Dendritic cell treated with granulocyte-macrophage colony-stimulating factor and Interleukin-4, amounts not matched to agents 40 ng/mL and 50 ng/mL, for 4 days (primary cell): ENCODE measurements at regions not wholly inside any gene's neighbourhood (a gene's known extent, or its start where the extent isn't known, plus 50 kb on each side); places are given as distances from the start of the nearest gene placed in this dataset.

Source experiments
- H3K27ac Mint-ChIP-seq: one replicate; pipeline ENCODE4 v1.8.0; 2022; ENCODE audit warnings: mild to moderate bottlenecking, mixed read lengths
- H3K27me3 Mint-ChIP-seq: one replicate; pipeline ENCODE4 v1.8.0; 2022; ENCODE audit warnings: mild to moderate bottlenecking, mixed read lengths
- H3K36me3 Mint-ChIP-seq: one replicate; pipeline ENCODE4 v1.8.0; 2022; ENCODE audit warnings: low read depth, mixed read lengths
- H3K4me1 Mint-ChIP-seq: one replicate; pipeline ENCODE4 v1.8.0; 2022; ENCODE audit warnings: low read depth, mixed read lengths
- H3K4me3 Mint-ChIP-seq: one replicate; pipeline ENCODE4 v1.8.0; 2022; ENCODE audit warnings: mild to moderate bottlenecking, moderate library complexity, mixed read lengths
- H3K9me3 Mint-ChIP-seq: one replicate; pipeline ENCODE4 v1.8.0; 2022; ENCODE audit warnings: mixed read lengths
- intact Hi-C: fragments of 100-400 bp; cut with micrococcal nuclease; formaldehyde crosslinking; loops from one replicate; pipeline ENCODE4 v1.15.0; 2022

DNA sequence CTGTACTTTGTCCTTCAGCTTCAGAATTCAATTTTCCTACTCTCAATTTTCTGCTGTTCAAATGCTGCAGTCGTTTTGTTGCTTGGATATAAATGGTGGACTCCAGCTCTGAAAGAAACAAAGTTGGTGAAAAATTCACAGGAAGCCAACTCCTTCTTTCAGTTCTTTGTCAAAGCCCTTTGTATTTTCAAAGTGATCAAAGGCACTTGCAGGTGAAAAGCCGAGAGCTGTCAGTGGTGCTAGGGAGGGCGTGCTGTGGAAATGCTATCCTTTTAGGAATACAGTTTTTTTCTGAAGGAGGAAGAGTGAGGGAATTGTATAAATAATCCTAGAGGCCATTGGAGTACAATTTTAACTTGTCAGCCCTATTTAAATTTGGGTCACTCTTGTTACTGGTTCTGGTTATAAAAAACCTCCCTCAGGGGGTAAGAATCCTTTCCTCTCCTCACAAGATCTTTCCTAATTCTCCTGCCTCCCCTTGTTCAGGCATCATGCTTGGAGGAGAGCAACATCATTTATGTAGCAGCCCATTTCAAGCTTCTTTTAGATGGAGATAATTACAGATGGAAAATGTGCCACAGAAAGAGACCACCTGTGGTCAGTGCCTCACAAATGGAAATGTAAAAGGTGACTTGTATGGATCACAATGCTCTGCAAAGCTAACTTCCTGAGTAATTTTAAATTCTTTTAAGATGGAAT is 62.5 kb upstream of the GHR start:
- intact Hi-C loops, result no loop called here

DNA sequence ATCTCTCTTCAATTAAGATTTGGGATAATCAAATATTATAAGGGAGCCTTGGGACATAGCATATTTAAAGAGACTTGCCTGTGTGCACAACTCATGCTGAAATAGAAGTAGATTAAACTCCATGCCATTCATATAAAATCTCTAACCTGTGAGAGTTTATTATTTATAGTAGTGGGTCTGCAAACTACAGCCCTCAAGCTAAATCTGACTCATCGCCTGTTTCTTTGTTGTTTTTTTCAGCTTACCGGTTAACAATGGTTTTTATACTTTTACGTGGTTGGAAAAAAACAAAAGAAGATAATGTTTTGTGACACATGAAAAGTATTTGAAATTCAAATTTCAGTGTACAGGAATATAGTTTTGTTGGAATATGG is 61.9 kb upstream of the GHR start:
- no peak overlapping the region for H3K4me3 Mint-ChIP-seq
- H3K9me3 Mint-ChIP-seq, result peaks cover 2% of the 10 kb centered on the region
- no peaks in the 10 kb centered on the region for H3K27me3 Mint-ChIP-seq
- H3K27ac Mint-ChIP-seq, result no peak overlapping the region
- intact Hi-C loops, result no loop called here
- H3K4me1 Mint-ChIP-seq, result no peaks in the 10 kb centered on the region
- no peaks in the 10 kb centered on the region for H3K36me3 Mint-ChIP-seq

More for the DNA sequence above, 62.5 kb upstream of the GHR start:
- Mint-ChIP-seq H3K27ac (no peak overlapping the region), H3K4me1 (no peaks in the 10 kb centered on the region), H3K27me3 (no peaks in the 10 kb centered on the region), H3K36me3 (no peaks in the 10 kb centered on the region), H3K4me3 (no peak overlapping the region), H3K9me3 (peaks cover 7% of the 10 kb centered on the region)

DNA sequence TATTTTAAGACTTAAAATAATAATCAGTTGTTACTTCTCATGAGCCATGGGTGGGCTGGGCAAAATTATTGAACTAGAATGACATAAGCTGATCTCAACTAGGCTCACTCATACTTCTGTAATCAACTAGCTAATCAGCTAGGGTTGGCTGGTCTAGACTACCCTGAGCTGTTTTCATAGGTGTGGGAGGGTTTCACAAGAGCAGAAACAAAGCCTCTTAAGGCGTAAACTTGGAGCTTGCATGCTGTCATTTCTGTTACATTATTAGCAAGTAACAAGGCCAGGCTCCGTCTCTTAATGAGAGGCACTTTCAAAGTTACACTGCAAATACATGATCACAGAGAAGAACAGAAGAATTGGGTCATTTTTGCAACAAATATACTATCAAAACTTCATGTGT is 57.2 kb upstream of the GHR start:
- Mint-ChIP-seq H3K27me3 (no peaks in the 10 kb centered on the region), H3K4me3 (no peak overlapping the region), H3K36me3 (no peaks in the 10 kb centered on the region), H3K4me1 (no peaks in the 10 kb centered on the region), H3K9me3 (no peaks in the 10 kb centered on the region), H3K27ac (no peak overlapping the region)
- intact Hi-C loops, result no loop called here
